Vagina (tissue), 2 donors: ENCODE measurements at regions not wholly inside any gene's neighbourhood (a gene's known extent, or its start where the extent isn't known, plus 50 kb on each side); places are given as distances from the start of the nearest gene placed in this dataset.

ENCODE experiments used
- DNase-seq, 2 donors: peaks; one replicate each; pipeline ENCODE4 v3.0.0-alpha.2; 2017; ENCODE audit errors: extremely low spot score in 2 of 2
- H3K27ac ChIP-seq: fragments of 200-600 bp; sonication (generic); one replicate; pipeline ENCODE4 v1.5.1; 2019
- H3K27me3 ChIP-seq: fragments of 200-600 bp; sonication (generic); one replicate; pipeline ENCODE4 v1.5.1; 2019
- H3K36me3 ChIP-seq, 2 donors: fragments of 200-600 bp; sonication (generic); one replicate each; pipeline ENCODE4 v1.5.1; 2017 to 2019
- H3K4me1 ChIP-seq: fragments of 200-600 bp; sonication (generic); one replicate; pipeline ENCODE4 v1.5.1; 2019
- H3K4me3 ChIP-seq, 2 donors: fragments of 200-600 bp; sonication (generic); 1 replicate in 1 of 2; 2 replicates in 1 of 2; pipeline ENCODE4 v1.5.1; 2016 to 2019
- H3K9me3 ChIP-seq: fragments of 200-600 bp; sonication (generic); one replicate; pipeline ENCODE4 v1.5.1; 2019
- CTCF ChIP-seq, 3 experiments: fragments of 450-650 bp in 2 of 3; fragments of 200-600 bp in 1 of 3; sonication (generic) in 1 of 3; IDR thresholded peaks; one replicate each; pipeline ENCODE4 v1.5.1; 2017 to 2019; ENCODE audit warnings: antibody characterized with exemption in 3 of 3, mild to moderate bottlenecking in 2 of 3, moderate library complexity in 2 of 3
- POLR2A ChIP-seq, 2 donors: fragments of 450-650 bp; IDR thresholded peaks; one replicate each; pipeline ENCODE4 v1.6.1; 2017; ENCODE audit warnings: antibody characterized with exemption in 2 of 2, mild to moderate bottlenecking in 2 of 2, moderate library complexity in 2 of 2
- POLR2AphosphoS5 ChIP-seq, 2 donors: sonication (generic); formaldehyde crosslinking; IDR thresholded peaks; one replicate each; pipeline ENCODE4 v1.9.0; 2017; ENCODE audit warnings: antibody characterized with exemption in 2 of 2, mild to moderate bottlenecking in 2 of 2, low read depth in 1 of 2; ENCODE audit not compliant: insufficient read depth in 1 of 2
- intact Hi-C: fragments of 100-400 bp; cut with DNase I; formaldehyde crosslinking; loops from one replicate; pipeline ENCODE4 v1.15.1; 2023

- H3K9me3 ChIP-seq: no peaks in the 10 kb centered on the region
- H3K36me3 ChIP-seq: no peaks in the 10 kb centered on the region
- no peaks in the 10 kb centered on the region for H3K4me1 ChIP-seq
- no peak overlapping the region for H3K4me3 ChIP-seq
- DNase-seq: no peak
- no peak overlapping the region for H3K27ac ChIP-seq
- H3K27me3 ChIP-seq: no peaks in the 10 kb centered on the region
- TF ChIP-seq CTCF (IDR thresholded peaks at IDR 0.05): no peak
- TF ChIP-seq POLR2AphosphoS5 (IDR thresholded peaks at IDR 0.05; ENCODE audit: insufficient read depth in 1 of 2, low read depth in 1 of 2): no peak
- no peak for TF ChIP-seq POLR2A (IDR thresholded peaks at IDR 0.05)
- intact Hi-C loops: no loop called here
Measured at GRCh38 chr12:114776731-114777442, 92.9 kb upstream of the TBX3 start.

GRCh38 chr12:114774699-114775098, 90.7 kb upstream of the TBX3 start:
- intact Hi-C loops: no loop called here
- Histone ChIP-seq H3K4me1 (no peaks in the 10 kb centered on the region), H3K27ac (no peak overlapping the region), H3K27me3 (no peaks in the 10 kb centered on the region), H3K4me3 (no peak overlapping the region), H3K9me3 (no peaks in the 10 kb centered on the region), H3K36me3 (no peaks in the 10 kb centered on the region)
- no peak for DNase-seq
- no peak for TF ChIP-seq POLR2A (IDR thresholded peaks at IDR 0.05)
- no peak for TF ChIP-seq CTCF (IDR thresholded peaks at IDR 0.05)
- TF ChIP-seq POLR2AphosphoS5 (IDR thresholded peaks at IDR 0.05; ENCODE audit: insufficient read depth in 1 of 2, low read depth in 1 of 2): no peak

GRCh38 chr12:114774197-114774596, 90.2 kb upstream of the TBX3 start:
- TF ChIP-seq POLR2A (IDR thresholded peaks at IDR 0.05) (no peak), CTCF (IDR thresholded peaks at IDR 0.05) (no peak), POLR2AphosphoS5 (IDR thresholded peaks at IDR 0.05; ENCODE audit: insufficient read depth in 1 of 2, low read depth in 1 of 2) (no peak)

GRCh38 chr12:114770323-114770722, 86.3 kb upstream of the TBX3 start:
- intact Hi-C loops: no loop called here
- TF ChIP-seq POLR2A (IDR thresholded peaks at IDR 0.05): no peak
- TF ChIP-seq POLR2AphosphoS5 (IDR thresholded peaks at IDR 0.05; ENCODE audit: insufficient read depth in 1 of 2, low read depth in 1 of 2): no peak
- TF ChIP-seq CTCF (IDR thresholded peaks at IDR 0.05): no peak
- no peak for DNase-seq

More at GRCh38 chr12:114774197-114774596, 90.2 kb upstream of the TBX3 start:
- no peak overlapping the region for H3K4me3 ChIP-seq
- no peaks in the 10 kb centered on the region for H3K36me3 ChIP-seq
- H3K9me3 ChIP-seq: no peaks in the 10 kb centered on the region
- intact Hi-C loops: no loop called here
- H3K27ac ChIP-seq: no peak overlapping the region
- DNase-seq: no peak
- H3K27me3 ChIP-seq: no peaks in the 10 kb centered on the region
- H3K4me1 ChIP-seq: no peaks in the 10 kb centered on the region

GRCh38 chr12:114769634-114770033, 85.7 kb upstream of the TBX3 start:
- Histone ChIP-seq H3K9me3 (no peaks in the 10 kb centered on the region), H3K27me3 (no peaks in the 10 kb centered on the region), H3K4me1 (no peaks in the 10 kb centered on the region), H3K27ac (no peak overlapping the region), H3K4me3 (no peak overlapping the region), H3K36me3 (no peaks in the 10 kb centered on the region)
- no peak for DNase-seq
- intact Hi-C loops: no loop called here
- TF ChIP-seq POLR2AphosphoS5 (IDR thresholded peaks at IDR 0.05; ENCODE audit: insufficient read depth in 1 of 2, low read depth in 1 of 2) (no peak), CTCF (IDR thresholded peaks at IDR 0.05) (no peak), POLR2A (IDR thresholded peaks at IDR 0.05) (no peak)

More at GRCh38 chr12:114770323-114770722, 86.3 kb upstream of the TBX3 start:
- no peaks in the 10 kb centered on the region for H3K36me3 ChIP-seq
- H3K27me3 ChIP-seq: no peaks in the 10 kb centered on the region
- no peak overlapping the region for H3K27ac ChIP-seq
- no peaks in the 10 kb centered on the region for H3K9me3 ChIP-seq
- H3K4me1 ChIP-seq: no peaks in the 10 kb centered on the region
- H3K4me3 ChIP-seq: no peak overlapping the region
